HEK293 (cell line): ENCODE measurements at regions not wholly inside any gene's neighbourhood (a gene's known extent, or its start where the extent isn't known, plus 50 kb on each side); places are given as distances from the start of the nearest gene placed in this dataset.
A peak's percentile ranks its signal among the peaks of the same experiment; 100 is the strongest.

Experiments used
- CTCF ChIA-PET: fragments of 350-600 bp; formaldehyde crosslinking; extraction: SDS; loops from one replicate; lab custom pipeline; 2021; ENCODE audit warnings: antibody characterized with exemption; lab: Yijun Ruan, JAX
- POLR2A ChIA-PET: fragments of 300-600 bp; formaldehyde crosslinking; extraction: SDS; loops from one replicate; lab custom pipeline; 2020; ENCODE audit warnings: antibody characterized with exemption, inconsistent platforms; lab: Yijun Ruan, JAX
- H3K27ac ChIP-seq: fragments of 200-500 bp; sonication (Bioruptor generic); 2 replicates; pipeline ENCODE4 v1.5.1; 2014; ENCODE audit warnings: low read depth, low read length, control low read depth, inconsistent platforms; ENCODE audit errors: extremely low read depth
- H3K36me3 ChIP-seq, 2 experiments: fragments of 200-500 bp in 1 of 2; sonication (Bioruptor generic) in 1 of 2; 1 replicate in 1 of 2; 2 replicates in 1 of 2; pipeline ENCODE4 v1.5.1; 2014 to 2017; ENCODE audit warnings: inconsistent platforms in 2 of 2, low read length in 2 of 2; ENCODE audit not compliant: control insufficient read depth in 2 of 2, insufficient read depth in 1 of 2
- H3K4me1 ChIP-seq: fragments of 200-500 bp; sonication (Bioruptor generic); 2 replicates; pipeline ENCODE4 v1.5.1; 2014; ENCODE audit warnings: mild to moderate bottlenecking, low read length, inconsistent platforms; ENCODE audit not compliant: control insufficient read depth, insufficient read depth
- H3K4me3 ChIP-seq: 2 replicates; pipeline ENCODE4 v1.5.1; 2011; ENCODE audit warnings: low read depth, mild to moderate bottlenecking, control low read depth, low read length, moderate library complexity
- H3K9me3 ChIP-seq: fragments of 200-500 bp; sonication (Bioruptor generic); 2 replicates; pipeline ENCODE4 v1.5.1; 2014; ENCODE audit warnings: low read depth, low read length, inconsistent platforms; ENCODE audit not compliant: control insufficient read depth, insufficient read depth
- CTCF ChIP-seq: fragments of 450-650 bp; formaldehyde crosslinking; IDR thresholded peaks from 2 replicates; pipeline ENCODE4 v1.5.1; 2016; ENCODE audit warnings: missing biosample characterization, missing genetic modification characterization
- GLIS1 ChIP-seq: fragments of 450-650 bp; formaldehyde crosslinking; IDR thresholded peaks from 2 replicates; pipeline ENCODE4 v1.5.1; 2016; ENCODE audit warnings: missing biosample characterization, missing genetic modification characterization
- MZF1 ChIP-seq: fragments of 450-650 bp; formaldehyde crosslinking; IDR thresholded peaks from 2 replicates; pipeline ENCODE4 v1.5.1; 2017; ENCODE audit warnings: missing biosample characterization, missing genetic modification characterization, borderline replicate concordance
- SP3 ChIP-seq: fragments of 450-650 bp; formaldehyde crosslinking; IDR thresholded peaks from 2 replicates; pipeline ENCODE4 v1.5.1; 2016; ENCODE audit warnings: missing biosample characterization, missing genetic modification characterization
- SP7 ChIP-seq: fragments of 450-650 bp; formaldehyde crosslinking; IDR thresholded peaks from 2 replicates; pipeline ENCODE4 v1.5.1; 2016; ENCODE audit warnings: missing biosample characterization, missing genetic modification characterization
- TCF7L2 ChIP-seq: IDR thresholded peaks from 2 replicates; pipeline ENCODE4 v1.6.1; 2011; ENCODE audit warnings: low read depth, mild to moderate bottlenecking, inconsistent platforms, low read length, moderate library complexity, borderline replicate concordance
- YY1 ChIP-seq: fragments of 450-650 bp; formaldehyde crosslinking; IDR thresholded peaks from 2 replicates; pipeline ENCODE4 v1.5.1; 2018; ENCODE audit warnings: missing biosample characterization, missing genetic modification characterization
- ZBTB11 ChIP-seq: fragments of 450-650 bp; formaldehyde crosslinking; conservative IDR thresholded peaks from 2 replicates; pipeline ENCODE4 v1.5.1; 2016; ENCODE audit warnings: low read depth, missing biosample characterization, missing genetic modification characterization
- ZBTB20 ChIP-seq: fragments of 450-650 bp; formaldehyde crosslinking; IDR thresholded peaks from 2 replicates; pipeline ENCODE4 v1.5.1; 2016; ENCODE audit warnings: missing biosample characterization, missing genetic modification characterization
- ZFP37 ChIP-seq: fragments of 450-650 bp; formaldehyde crosslinking; IDR thresholded peaks from 2 replicates; pipeline ENCODE4 v1.5.1; 2016; ENCODE audit warnings: missing biosample characterization, missing genetic modification characterization
- ZNF18 ChIP-seq: fragments of 450-650 bp; formaldehyde crosslinking; IDR thresholded peaks from 2 replicates; pipeline ENCODE4 v1.5.1; 2016; ENCODE audit warnings: missing biosample characterization, missing genetic modification characterization
- ZNF239 ChIP-seq: fragments of 450-650 bp; formaldehyde crosslinking; IDR thresholded peaks from 2 replicates; pipeline ENCODE4 v1.5.1; 2016; ENCODE audit warnings: missing biosample characterization, missing genetic modification characterization
- ZNF426 ChIP-seq: fragments of 450-650 bp; formaldehyde crosslinking; IDR thresholded peaks from 2 replicates; pipeline ENCODE4 v1.5.1; 2017; ENCODE audit warnings: missing biosample characterization, missing genetic modification characterization, mild to moderate bottlenecking, inconsistent platforms, moderate library complexity
- ZNF513 ChIP-seq: fragments of 450-650 bp; IDR thresholded peaks from 2 replicates; pipeline ENCODE4 v1.5.1; 2018; ENCODE audit warnings: missing biosample characterization, missing genetic modification characterization
- ZNF610 ChIP-seq: fragments of 450-650 bp; formaldehyde crosslinking; IDR thresholded peaks from 2 replicates; pipeline ENCODE4 v1.5.1; 2016; ENCODE audit warnings: missing biosample characterization, missing genetic modification characterization, borderline replicate concordance
- ZNF658 ChIP-seq: fragments of 450-650 bp; formaldehyde crosslinking; IDR thresholded peaks from 2 replicates; pipeline ENCODE4; 2016; ENCODE audit warnings: missing biosample characterization, missing genetic modification characterization
- ZNF768 ChIP-seq: fragments of 450-650 bp; formaldehyde crosslinking; IDR thresholded peaks from 2 replicates; pipeline ENCODE4 v1.5.1; 2018; ENCODE audit warnings: missing biosample characterization, mild to moderate bottlenecking, missing genetic modification characterization
- ZNF791 ChIP-seq: fragments of 450-650 bp; formaldehyde crosslinking; IDR thresholded peaks from 2 replicates; pipeline ENCODE4 v1.5.1; 2016; ENCODE audit warnings: missing biosample characterization, missing genetic modification characterization

GRCh38 chr3:13251166-13251903 lies 168.8 kb downstream of the NUP210 start:
- H3K9me3 ChIP-seq: no peaks in the 10 kb centered on the region
- no peaks in the 10 kb centered on the region for H3K36me3 ChIP-seq
- no peak overlapping the region for H3K4me3 ChIP-seq
- H3K4me1 ChIP-seq: no peaks in the 10 kb centered on the region
- ChIA-PET CTCF (interaction anchor here (1.3 kb wide), 1 partner anchor 159 kb away, joined by 11 read pairs; no protein-coding TSS in a partner anchor), POLR2A (no interaction called here)
- TF ChIP-seq ZNF239 (tag by site-specific recombination) (peak; percentile 98), TCF7L2 (no peak), GLIS1 (tag by site-specific recombination) (peak; percentile 29; the same call in 1 of the 2 replicates)
- H3K27ac ChIP-seq: no peak overlapping the region

GRCh38 chr3:13249664-13250390 lies 170.3 kb downstream of the NUP210 start:
- TF ChIP-seq ZNF791 (tag by site-specific recombination): no peak
- no peak for TF ChIP-seq ZFP37 (tag by site-specific recombination)
- Histone ChIP-seq H3K4me3 (no peak overlapping the region), H3K4me1 (no peaks in the 10 kb centered on the region), H3K9me3 (no peaks in the 10 kb centered on the region), H3K27ac (no peak overlapping the region), H3K36me3 (no peaks in the 10 kb centered on the region)
- CTCF ChIA-PET: interaction anchor here (0.6 to 1.3 kb wide), 2 partner anchors 113 to 158 kb away, joined by 3 to 11 read pairs; no protein-coding TSS in a partner anchor
- POLR2A ChIA-PET: no interaction called here

GRCh38 chr3:13248640-13249039 lies 171.5 kb downstream of the NUP210 start:
- H3K9me3 ChIP-seq: no peaks in the 10 kb centered on the region
- no peaks in the 10 kb centered on the region for H3K36me3 ChIP-seq
- no peaks in the 10 kb centered on the region for H3K4me1 ChIP-seq
- H3K27ac ChIP-seq: no peak overlapping the region
- H3K4me3 ChIP-seq: no peak overlapping the region
- POLR2A ChIA-PET: interaction anchor here (0.6 kb wide), 1 partner anchor 126 kb away, joined by 3 read pairs; no protein-coding TSS in a partner anchor
- CTCF ChIA-PET: no interaction called here
- TF ChIP-seq ZNF18 (tag by site-specific recombination) (no peak), ZNF768 (tag by site-specific recombination) (peak; percentile 100), ZNF658 (tag by site-specific recombination) (no peak), MZF1 (tag by site-specific recombination) (no peak)

GRCh38 chr3:13245615-13245978 lies 172.4 kb upstream of the IQSEC1 start:
- ChIA-PET POLR2A (no interaction called here), CTCF (no interaction called here)
- H3K27ac ChIP-seq: no peak overlapping the region
- no peak overlapping the region for H3K4me3 ChIP-seq
- no peaks in the 10 kb centered on the region for H3K4me1 ChIP-seq
- H3K36me3 ChIP-seq: no peaks in the 10 kb centered on the region
- H3K9me3 ChIP-seq: no peaks in the 10 kb centered on the region
- no peak for TF ChIP-seq CTCF (tag by site-specific recombination)
- TF ChIP-seq ZBTB11 (tag by site-specific recombination): no peak
- TF ChIP-seq ZBTB20: no peak
- no peak for TF ChIP-seq SP7 (tag by site-specific recombination)
- TF ChIP-seq ZNF610: no peak
- TF ChIP-seq SP3 (tag by site-specific recombination): no peak
- no peak for TF ChIP-seq YY1 (tag by site-specific recombination)
- TF ChIP-seq ZNF513 (tag by site-specific recombination): no peak
- TF ChIP-seq ZNF426 (tag by site-specific recombination): no peak
